ENCODE measurements at regions not wholly inside any gene's neighbourhood (a gene's known extent, or its start where the extent isn't known, plus 50 kb on each side); places are given as distances from the start of the nearest gene placed in this dataset.

DNA sequence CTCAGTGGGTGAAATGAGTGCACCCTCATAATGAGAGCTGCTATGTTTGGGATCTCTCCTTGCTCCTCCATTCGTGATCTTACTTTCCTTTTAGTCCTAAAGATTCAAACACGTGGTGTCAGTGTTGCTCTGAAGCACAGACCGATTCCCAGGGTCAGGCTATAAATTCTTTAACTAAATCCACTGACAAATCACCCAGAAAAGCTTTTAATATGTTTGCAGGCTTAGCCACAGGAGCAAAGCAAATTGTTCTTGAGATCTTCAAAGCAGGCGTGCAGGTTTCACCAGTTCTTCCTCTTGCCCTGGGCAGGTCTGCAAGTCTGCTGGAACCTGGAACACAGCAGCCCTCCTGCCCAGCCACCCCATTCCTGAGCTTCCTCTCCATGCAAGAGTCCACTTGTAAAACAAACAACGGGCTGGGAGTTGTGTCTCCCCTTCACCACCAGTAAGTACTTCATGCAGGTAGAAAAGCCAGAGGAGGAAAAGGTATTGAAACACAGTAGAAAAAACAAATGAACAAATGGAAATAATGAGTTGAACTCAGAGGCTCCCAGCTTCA is 70.1 kb upstream of the ENPP6 start (continued):
- no peak for TF ChIP-seq POLR2A (IDR thresholded peaks at IDR 0.05; ENCODE audit: low read depth, low read length)

DNA sequence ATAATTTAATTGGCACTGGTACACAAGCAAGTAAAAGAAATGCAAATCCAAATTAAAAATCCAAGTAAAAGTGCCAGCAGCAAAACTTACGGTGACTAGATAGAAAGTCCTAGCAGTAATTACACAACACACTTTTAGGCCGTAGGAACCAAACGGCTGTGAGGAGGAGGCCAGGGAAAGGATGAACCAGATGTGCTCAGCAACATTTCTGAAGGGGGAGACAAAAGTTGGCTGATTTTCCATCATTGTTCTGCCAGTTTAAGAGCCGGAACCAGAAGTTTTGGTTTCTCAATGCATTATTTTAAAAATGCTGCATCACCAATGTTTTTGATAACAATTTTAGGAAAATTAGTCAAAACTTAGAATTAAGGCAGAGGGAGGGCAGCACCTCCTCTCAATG is 68.7 kb upstream of the ENPP6 start:
- Histone ChIP-seq H3K4me2 (ENCODE audit: low read depth, low read length) (no peak overlapping the region), H3K18ac (ENCODE audit: low read depth, low read length) (no peak overlapping the region), H2BK15ac (ENCODE audit: low read depth, low read length) (no peak overlapping the region), H3K9me3 (ENCODE audit: control insufficient read depth, insufficient read depth, low read length) (no peaks in the 10 kb centered on the region), H3K27me3 (ENCODE audit: control insufficient read depth, insufficient read depth, low read length) (no peaks in the 10 kb centered on the region), H2AFZ (replicated peaks; ENCODE audit: low read length, poor library complexity) (no peak overlapping the region), H4K20me1 (ENCODE audit: insufficient read depth, low read length) (no peaks in the 10 kb centered on the region), H2BK120ac (ENCODE audit: low read depth, low read length) (no peak overlapping the region), H3K9ac (ENCODE audit: low read depth, low read length) (no peak overlapping the region), H3K14ac (replicated peaks; ENCODE audit: low read depth, low read length) (no peak overlapping the region), H3K4ac (ENCODE audit: low read depth, low read length) (no peak overlapping the region), H4K5ac (ENCODE audit: low read depth, low read length) (no peak overlapping the region), H3K56ac (ENCODE audit: extremely low read depth, insufficient read depth, low read length) (no peak overlapping the region), H3K23ac (ENCODE audit: low read depth, low read length) (no peak overlapping the region), H4K8ac (ENCODE audit: low read depth in 2 of 2, low read length in 2 of 2) (no peak overlapping the region), H3K36me3 (ENCODE audit: control insufficient read depth, insufficient read depth, low read length) (no peaks in the 10 kb centered on the region), H3K9me1 (ENCODE audit: insufficient read depth, low read length) (0 out of 2 replicates have a peak, but pooled peaks cover 3% of the 10 kb centered on the region), H3K4me3 (ENCODE audit: insufficient read depth, low read depth, low read length) (no peak overlapping the region), H2BK20ac (ENCODE audit: low read depth, low read length) (no peak overlapping the region), H2AK5ac (ENCODE audit: low read depth, low read length) (no peak overlapping the region), H3K27ac (ENCODE audit: insufficient read depth, low read length) (no peak overlapping the region), H4K91ac (ENCODE audit: insufficient read depth, low read depth, low read length) (no peak overlapping the region), H3K4me1 (ENCODE audit: control insufficient read depth, insufficient read depth, low read length) (peaks cover 4% of the 10 kb centered on the region; the same call in 1 of the 2 replicates), H2AK9ac (replicated peaks; ENCODE audit: low read depth, low read length, poor library complexity) (no peak overlapping the region), H2BK5ac (ENCODE audit: low read depth, low read length, poor library complexity, severe bottlenecking) (no peak overlapping the region), H3K79me1 (ENCODE audit: low read depth in 1 of 2, low read length in 2 of 2) (no peaks in the 10 kb centered on the region)
- BruUV-seq (replicated peaks), result no TSS peak
- no peak for DNase-seq
- ATAC-seq (ENCODE audit: low read depth), result no peak
- no CpG with 5 or more reads among the region's 4 CpGs for WGBS, 2 experiments (ENCODE audit: extremely low coverage in 2 of 2, insufficient read length in 1 of 2)
- CTCF ChIA-PET, result no interaction called here
- POLR2A ChIA-PET (ENCODE audit: unreplicated experiment), result no interaction called here
- in situ Hi-C loops (cut with MboI; ENCODE audit: low sequenced_read_pairs), result loop anchor here (5.0 kb wide), 1 partner anchor 191 kb away; no protein-coding TSS in a partner anchor
- dilution Hi-C loops (cut with HindIII; ENCODE audit: low sequenced_read_pairs, unreplicated experiment), result no loop called here
- intact Hi-C loops (cut with micrococcal nuclease), result no loop called here
- no peak for TF ChIP-seq BHLHE40 (IDR thresholded peaks at IDR 0.05; ENCODE audit: low read depth, low read length)
- no peak for TF ChIP-seq MXI1 (IDR thresholded peaks at IDR 0.05; ENCODE audit: borderline replicate concordance, low read depth, low read length)
- no peak for TF ChIP-seq MAFK (IDR thresholded peaks at IDR 0.05; ENCODE audit: low read depth, low read length)
- no peak for TF ChIP-seq RAD21 (IDR thresholded peaks at IDR 0.05; ENCODE audit: low read length)
- no peak for TF ChIP-seq RCOR1 (IDR thresholded peaks at IDR 0.05; ENCODE audit: insufficient replicate concordance, low read length)
- TF ChIP-seq, protein P1, sequence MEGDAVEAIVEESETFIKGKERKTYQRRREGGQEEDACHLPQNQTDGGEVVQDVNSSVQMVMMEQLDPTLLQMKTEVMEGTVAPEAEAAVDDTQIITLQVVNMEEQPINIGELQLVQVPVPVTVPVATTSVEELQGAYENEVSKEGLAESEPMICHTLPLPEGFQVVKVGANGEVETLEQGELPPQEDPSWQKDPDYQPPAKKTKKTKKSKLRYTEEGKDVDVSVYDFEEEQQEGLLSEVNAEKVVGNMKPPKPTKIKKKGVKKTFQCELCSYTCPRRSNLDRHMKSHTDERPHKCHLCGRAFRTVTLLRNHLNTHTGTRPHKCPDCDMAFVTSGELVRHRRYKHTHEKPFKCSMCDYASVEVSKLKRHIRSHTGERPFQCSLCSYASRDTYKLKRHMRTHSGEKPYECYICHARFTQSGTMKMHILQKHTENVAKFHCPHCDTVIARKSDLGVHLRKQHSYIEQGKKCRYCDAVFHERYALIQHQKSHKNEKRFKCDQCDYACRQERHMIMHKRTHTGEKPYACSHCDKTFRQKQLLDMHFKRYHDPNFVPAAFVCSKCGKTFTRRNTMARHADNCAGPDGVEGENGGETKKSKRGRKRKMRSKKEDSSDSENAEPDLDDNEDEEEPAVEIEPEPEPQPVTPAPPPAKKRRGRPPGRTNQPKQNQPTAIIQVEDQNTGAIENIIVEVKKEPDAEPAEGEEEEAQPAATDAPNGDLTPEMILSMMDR (conservative IDR thresholded peaks at IDR 0.05; ENCODE audit: low read depth, low read length), result no peak
- TF ChIP-seq NFE2L2 (IDR thresholded peaks at IDR 0.05; ENCODE audit: low read depth, low read length), result no peak
- no peak for TF ChIP-seq RFX5 (IDR thresholded peaks at IDR 0.05; ENCODE audit: low read depth, low read length)
- no peak for TF ChIP-seq CHD1 (IDR thresholded peaks at IDR 0.05; ENCODE audit: low read depth, low read length)
- no peak for TF ChIP-seq FOS (IDR thresholded peaks at IDR 0.05; ENCODE audit: low read depth, low read length)
- TF ChIP-seq, protein P2, sequence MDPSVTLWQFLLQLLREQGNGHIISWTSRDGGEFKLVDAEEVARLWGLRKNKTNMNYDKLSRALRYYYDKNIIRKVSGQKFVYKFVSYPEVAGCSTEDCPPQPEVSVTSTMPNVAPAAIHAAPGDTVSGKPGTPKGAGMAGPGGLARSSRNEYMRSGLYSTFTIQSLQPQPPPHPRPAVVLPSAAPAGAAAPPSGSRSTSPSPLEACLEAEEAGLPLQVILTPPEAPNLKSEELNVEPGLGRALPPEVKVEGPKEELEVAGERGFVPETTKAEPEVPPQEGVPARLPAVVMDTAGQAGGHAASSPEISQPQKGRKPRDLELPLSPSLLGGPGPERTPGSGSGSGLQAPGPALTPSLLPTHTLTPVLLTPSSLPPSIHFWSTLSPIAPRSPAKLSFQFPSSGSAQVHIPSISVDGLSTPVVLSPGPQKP (IDR thresholded peaks at IDR 0.05; ENCODE audit: borderline replicate concordance, low read depth, low read length), result no peak
- TF ChIP-seq, protein P3, sequence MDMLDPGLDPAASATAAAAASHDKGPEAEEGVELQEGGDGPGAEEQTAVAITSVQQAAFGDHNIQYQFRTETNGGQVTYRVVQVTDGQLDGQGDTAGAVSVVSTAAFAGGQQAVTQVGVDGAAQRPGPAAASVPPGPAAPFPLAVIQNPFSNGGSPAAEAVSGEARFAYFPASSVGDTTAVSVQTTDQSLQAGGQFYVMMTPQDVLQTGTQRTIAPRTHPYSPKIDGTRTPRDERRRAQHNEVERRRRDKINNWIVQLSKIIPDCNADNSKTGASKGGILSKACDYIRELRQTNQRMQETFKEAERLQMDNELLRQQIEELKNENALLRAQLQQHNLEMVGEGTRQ (IDR thresholded peaks at IDR 0.05; ENCODE audit: low read depth, low read length), result no peak
- TF ChIP-seq MAZ (IDR thresholded peaks at IDR 0.05; ENCODE audit: borderline replicate concordance, low read depth, low read length), result no peak
- TF ChIP-seq CEBPB (IDR thresholded peaks at IDR 0.05; ENCODE audit: low read depth, low read length), result no peak

All from IMR-90 (cell line).